Stimulated activated CD8-positive, alpha-beta memory T cell treated with anti-CD3 and anti-CD28 coated beads, Interleukin-7, amount 100 ng/mL, for 24 hours (primary cell): ENCODE measurements at regions not wholly inside any gene's neighbourhood (a gene's known extent, or its start where the extent isn't known, plus 50 kb on each side); places are given as distances from the start of the nearest gene placed in this dataset.
"Not testable (repeated sequence)": the region's sequence is repeated elsewhere in the genome, so short reads cannot be mapped to it uniquely, and the experiment has no call there.

ENCODE experiments used
- DNase-seq: peaks from one replicate; pipeline ENCODE4 v3.0.0-alpha.2; 2020; ENCODE audit warnings: low read depth

DNA sequence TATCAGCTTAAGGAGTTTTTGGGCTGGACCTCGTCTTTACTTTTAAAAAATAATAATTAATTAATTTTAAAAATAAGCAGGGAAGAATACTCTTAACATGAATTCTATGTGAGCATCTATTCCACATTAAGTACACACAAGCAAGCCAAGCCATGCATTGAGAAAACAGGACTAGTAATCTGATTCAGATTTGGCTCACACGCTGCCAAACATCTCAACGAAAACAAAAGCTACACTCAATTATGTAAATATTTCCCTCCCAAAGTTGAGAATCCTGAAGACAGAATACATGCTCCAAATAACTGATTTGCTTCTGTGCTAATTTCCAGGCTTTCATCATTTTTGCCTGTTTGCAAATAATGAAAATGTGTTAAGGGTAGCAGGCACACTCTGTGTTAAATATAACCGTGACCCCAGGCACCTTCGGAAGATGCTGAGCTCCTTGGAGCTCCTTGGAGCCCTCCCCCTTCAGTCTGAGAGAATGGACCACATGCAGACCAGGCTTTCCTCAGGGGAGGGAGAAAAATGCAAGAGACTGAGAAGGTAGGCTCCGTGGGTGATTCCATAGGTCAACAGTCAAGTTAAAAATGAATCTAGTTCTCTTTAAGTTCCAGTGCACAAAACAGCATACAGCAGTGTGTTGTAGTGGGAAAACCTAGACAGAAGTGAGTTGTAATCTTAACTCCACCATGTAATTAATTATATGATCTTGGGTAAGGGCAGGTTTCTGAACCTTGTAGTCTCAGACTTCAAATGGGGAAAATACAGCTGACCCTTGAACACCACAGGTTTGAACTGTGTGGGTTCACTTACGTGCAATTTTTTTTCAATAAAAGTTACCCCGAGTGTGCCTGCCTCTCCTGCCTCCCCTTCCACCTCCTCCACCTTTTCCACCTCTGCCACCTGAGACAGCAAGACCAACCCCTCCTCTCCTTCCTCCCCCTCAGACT, 161.3 kb upstream of the RREB1 start:
- DNase-seq: no peak

DNA sequence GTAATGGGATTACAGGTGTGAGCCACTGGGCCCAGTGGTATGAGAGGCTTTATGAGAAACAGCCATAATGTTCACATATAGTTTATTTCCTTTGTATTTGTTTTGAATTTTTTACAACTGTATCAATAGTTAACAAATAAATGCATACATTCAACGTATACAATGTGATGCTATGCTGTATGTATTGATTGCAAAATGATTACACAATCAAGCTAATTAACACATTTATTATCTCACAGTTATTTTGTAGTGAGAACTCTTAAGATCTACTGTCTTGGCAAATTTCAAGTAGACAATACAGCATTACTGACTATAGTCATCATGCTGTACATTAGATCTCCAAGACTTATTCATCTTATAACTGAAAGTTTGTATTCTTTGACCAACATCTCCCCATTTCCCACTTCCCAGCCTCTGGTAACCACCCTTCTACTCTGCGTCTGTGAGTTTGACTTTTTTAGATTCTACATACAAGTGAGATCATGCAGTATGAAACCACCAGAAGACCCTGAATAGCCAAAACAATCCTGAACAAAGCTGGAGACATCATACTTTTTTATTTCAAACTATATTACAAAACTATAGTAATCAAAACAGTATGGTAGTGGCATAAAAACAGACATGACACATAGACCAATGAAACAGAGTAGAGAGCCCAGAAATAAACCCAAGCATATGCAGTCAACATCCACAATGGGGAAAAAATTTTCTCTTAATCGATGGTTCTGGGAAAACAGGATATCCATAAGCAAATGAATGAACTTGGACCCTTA, 157.2 kb upstream of the RREB1 start:
- no peak for DNase-seq

DNA sequence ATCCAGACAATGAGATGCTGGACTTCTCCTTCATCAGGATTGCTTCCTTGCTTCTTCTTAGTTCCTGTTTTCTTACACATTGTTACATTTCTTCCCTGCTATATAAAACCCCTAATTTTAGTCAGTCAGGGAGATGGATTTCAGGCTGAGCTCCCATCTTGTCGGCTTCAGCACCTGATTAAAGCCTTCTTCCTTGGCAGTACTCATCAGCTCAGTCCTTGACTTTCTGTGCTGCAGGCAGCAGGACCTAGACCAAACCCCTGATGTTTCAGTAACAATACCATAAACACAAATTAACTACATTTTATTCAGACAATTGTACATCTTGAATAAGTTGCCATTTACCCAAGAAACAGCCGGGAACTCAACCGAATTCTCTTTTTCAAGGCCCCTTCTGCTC, 156.4 kb upstream of the RREB1 start:
- DNase-seq: no peak

DNA sequence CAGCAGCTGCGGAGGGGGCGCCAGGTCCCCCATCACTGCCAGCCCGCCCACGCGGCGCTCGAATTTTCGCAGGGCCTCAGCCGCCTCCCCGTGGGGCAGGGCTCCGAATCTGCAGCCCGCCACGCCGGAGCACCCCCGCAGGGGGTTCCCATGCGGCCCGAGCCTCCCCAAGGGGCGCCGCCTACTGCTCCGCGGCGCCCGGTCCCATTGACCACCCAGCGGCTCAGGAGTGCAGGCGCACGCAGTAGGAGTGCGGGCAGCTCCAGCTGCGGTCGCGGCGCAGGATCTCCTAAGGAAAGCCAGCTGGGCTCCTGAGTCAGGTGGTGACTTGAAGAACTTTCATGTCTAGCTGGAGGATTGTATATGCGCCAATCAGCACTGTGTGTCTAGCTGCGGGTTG, 155.3 kb upstream of the RREB1 start:
- DNase-seq: no peak

DNA sequence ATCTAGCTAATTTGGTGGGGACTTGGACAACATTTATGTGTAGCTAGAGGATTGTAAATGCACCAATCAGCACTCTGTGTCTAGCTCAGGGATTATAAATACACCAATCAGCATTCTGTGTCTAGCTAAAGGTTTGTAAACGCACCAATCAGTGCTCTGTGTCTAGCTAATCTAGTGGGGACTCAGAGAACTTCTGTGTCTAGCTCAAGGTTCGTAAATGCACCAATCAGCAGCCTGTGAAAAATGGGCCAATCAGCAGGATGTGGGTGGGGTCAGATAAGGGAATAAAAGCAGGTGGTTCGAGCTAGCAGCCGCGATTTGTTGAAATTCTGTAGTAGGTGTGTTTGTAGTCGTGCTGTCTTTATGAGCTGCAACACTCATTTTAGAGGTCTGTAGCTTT, 154.8 kb upstream of the RREB1 start:
- not testable (repeated sequence) for DNase-seq

DNA sequence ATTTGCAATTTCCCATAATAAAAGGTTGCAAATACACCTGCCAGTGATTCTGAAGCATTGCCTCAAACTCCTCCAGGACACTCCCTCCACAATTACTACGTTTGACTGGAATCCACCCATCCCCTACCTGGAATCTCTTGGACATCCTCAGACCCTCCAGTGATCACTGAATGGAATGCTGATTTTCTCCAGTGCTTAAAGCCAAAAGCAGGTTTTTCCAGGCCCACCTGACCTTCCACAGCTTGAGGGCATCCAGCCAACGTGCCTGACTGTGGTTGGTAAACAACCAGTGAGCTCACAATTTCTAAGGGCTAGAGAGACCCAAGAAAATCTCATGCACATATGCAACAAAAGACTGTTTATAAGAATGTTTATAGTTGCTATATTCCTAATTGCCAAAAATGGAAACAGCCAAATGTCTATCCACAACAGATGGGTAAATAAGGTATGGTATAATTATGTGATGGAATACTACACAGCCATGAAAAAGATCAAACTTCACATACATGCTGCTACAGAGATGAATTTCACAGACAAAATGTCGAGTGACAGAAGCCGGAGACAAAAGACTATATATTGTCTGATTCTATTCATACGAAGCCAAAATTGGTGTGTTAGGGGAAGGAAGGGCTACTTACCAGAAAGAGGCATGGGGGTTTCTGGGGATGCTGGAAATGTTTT, 147.1 kb upstream of the RREB1 start:
- DNase-seq: no peak

DNA sequence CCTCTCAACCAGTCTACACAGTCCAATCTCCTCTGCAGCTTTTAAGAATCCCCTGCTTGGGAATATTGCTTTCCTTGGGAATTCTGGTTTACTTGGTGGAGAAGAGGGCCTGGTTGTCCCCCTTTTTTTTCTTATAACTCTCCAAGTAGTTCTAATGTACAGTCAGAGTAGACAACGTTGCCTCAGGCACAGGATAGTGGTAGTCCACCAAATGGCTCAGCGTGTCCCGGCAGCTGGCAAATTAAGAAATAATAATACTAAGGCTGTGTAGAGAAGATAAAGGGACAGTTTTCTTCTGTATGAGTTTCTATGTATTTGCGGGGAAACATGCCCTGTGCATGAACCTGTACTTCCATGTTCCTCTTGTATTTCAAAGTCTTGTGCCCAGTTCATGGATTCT, 145.7 kb upstream of the RREB1 start:
- DNase-seq: no peak

DNA sequence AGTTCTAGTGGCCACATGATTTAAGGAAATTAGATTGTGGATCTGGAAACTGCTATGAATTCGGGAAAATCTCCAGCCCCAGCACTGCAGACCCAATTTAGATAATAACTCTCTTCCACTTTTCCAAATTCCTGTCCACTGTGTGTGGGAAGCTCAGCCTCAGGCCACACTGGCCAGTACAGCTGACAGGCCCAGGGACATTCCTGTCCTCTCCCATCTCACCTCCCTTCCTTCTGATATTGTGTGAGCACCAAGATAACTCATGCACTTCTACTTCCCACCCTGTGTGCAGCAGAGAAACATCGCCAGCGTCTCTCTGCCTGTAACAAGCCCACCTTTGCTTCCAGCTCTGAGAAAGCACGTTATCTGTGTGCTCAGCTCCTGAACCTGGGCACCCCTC, 145.1 kb upstream of the RREB1 start:
- DNase-seq: no peak

DNA sequence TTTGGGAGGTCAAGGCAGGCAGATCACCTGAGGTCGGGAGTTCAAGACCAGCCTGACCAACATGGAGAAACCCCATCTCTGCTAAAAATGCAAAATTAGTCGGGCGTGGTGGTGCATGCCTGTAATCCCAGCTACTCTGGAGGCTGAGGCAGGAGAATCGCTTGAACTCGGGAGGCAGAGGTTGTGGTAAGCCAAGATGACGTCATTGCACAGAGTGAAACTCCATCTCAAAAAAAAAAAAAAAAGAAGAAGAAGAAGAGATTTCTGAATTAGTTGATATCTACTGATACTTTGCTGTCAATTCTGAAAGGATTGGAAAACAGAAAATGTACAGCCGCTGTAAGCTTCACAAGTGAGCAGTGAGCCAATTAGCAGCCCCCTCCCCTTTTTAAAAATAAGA, 144.4 kb upstream of the RREB1 start:
- not testable (repeated sequence) for DNase-seq

DNA sequence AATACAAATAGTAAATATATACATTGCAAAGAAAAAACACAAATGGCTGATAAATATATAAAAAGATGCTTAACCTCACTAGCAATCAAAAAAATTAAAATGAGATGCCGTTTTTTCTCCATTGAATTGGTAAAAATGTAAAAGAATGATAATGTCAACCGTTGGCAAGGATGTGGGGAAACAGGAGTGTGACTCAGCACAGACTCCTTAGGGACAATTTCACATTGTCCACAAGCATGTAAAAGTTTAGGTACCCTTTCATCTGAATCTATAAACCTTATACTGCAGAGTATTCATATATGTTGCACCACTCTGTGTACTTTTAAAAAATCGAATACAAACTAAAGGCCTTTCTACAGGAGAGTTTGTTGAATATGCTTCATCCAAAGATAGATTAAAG, 143.1 kb upstream of the RREB1 start:
- DNase-seq: no peak

DNA sequence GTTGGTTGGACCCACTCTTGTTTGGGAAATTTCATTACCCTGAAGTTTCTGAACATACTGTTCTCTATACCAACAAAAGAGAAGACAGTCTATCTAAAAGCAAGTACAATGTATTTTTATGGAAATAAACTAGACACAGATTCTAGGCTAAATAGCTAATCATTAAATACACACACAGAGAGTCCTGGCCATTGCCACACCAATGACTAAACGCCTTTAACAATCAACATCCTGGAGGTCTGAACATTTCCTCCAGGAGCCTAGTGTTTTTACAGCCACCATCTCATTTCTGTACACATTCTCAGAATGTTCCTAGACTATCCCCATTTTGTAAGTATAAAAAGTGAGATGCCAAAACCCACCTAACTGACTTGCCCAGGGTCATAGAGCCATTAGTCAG, 141.6 kb upstream of the RREB1 start:
- no peak for DNase-seq

DNA sequence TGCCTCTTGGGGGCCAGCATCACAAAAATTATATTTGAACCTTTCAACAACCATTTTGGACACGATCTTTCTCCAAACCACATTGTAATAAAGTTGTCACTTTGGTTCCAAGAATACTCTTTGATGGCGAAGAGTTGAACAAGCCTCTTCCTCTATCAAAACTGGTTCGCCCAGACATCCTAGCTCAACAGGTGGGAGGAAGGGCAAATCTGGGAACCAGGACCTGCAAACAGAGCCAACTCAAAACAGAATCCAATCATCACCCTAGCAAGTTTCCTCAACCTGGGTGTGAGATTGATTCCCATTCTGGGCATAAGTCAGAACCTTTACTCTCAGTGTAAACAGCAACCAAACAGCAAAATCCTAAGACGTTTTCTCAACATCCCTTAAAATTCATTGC, 141.2 kb upstream of the RREB1 start:
- DNase-seq: no peak

DNA sequence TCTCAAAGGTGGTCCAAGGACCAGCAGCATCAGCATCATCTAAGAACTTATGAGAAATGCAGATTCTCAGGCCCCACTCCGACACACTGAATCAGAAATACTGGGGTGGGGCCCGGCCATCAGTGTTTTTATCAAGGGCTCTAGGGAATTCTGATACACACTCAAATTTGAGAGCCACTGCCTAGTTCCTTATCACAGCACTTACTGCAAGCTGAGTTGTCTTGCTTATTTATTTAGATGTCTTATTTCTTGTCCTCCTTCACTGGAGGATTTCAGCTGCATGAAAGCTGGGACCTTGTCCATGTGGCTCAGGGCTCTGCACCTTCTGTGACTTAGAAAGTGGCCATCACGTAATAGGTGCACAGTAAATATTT, 139.4 kb upstream of the RREB1 start:
- no peak for DNase-seq

DNA sequence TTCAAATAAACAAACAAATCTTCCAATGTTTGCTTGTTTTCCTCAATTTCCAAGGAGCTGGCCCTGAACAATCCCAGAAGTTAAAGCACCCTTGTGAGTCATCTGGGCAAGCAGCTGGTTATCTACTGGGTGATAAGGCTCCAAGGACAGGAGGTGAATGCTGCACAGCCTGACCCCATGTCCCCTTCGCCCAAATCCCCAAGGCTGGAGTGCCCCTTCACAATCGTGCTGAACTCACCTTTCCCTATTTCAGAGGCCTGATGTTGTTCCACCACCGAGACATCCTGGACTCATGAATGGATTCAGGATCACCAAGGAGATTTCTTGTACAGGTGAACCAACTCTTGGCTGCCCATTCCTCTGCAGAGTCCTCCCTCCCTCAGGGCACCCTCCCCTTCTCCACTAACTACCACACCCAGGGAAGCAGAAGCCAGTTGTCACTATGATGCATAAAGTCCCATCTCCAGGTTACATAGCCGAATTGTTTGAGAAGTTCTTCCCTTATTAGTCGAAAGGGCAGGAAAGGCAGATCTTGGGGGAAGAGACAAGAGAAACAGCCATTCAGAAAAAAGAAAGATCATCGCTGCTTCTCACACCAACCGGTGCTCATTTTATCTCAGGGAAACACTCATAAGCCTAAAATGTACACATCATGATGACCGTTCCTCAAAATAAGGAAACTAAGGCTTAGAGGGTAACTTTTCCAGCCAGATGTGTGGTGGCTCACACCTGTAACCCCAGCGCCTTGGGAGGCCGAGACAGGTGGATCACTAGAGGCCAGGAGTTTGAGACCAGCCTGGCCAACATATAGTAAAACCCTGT, 138.8 kb upstream of the RREB1 start:
- DNase-seq: no peak

DNA sequence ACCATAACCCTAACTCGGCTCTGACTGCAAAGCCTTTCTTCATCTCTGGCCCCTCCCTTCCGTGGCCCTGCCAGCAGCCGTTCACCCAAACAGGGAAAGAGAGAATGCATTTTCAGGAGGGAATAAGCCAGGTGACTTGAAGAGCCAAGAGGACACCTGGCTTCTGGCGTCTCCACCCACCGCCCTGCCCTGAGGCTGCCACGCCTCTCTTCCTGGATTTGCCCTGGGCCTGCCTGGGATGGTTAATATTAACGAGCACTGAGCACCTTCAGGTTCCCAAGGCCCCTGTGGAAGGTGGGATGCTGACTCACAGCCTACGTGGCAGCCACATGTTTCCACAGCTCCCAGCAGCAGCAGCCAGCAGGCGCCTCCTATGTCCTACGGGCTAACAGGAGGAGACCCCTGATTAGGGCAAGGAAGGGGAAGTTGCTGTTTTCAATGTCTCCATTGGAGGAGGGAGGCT, 138.0 kb upstream of the RREB1 start:
- DNase-seq: no peak

DNA sequence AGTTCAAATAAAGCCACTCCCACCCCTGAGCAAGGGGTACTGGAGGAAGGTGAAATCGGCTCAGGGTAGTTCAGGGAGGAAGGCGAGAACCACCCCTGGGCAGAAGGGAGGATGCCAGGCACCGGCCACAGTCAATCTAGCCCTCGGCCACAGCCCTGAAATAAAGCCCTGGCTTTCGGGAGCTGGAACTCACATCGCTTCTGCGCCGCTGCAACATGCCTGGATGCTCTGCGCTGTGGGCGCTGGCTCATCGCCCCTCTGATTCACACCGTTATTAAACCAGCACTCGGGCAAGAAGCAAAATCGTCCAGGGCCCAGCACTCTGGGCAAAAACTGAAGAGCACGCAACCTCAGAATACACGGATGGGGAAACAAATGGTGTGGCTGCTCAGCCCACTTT, 136.9 kb upstream of the RREB1 start:
- no peak for DNase-seq

DNA sequence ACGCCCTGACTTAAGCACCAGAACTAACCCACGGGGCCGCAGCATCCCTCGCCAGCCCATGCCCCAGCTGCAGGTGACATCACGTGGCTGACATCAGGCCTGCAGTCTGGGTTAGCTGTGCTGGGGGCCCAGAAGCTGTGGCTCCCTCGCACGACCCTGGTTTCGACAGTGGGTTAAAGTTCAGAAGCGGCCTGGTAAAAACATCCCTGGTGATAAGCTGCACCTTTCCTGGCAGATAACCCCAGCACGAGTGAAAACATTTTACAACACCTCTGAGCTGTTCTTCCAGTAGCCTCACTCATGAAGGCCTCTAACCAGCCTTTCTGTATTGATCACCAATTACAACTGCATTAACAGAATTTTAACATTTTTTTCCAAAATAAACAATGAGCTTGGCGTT, 136.4 kb upstream of the RREB1 start:
- DNase-seq: no peak

DNA sequence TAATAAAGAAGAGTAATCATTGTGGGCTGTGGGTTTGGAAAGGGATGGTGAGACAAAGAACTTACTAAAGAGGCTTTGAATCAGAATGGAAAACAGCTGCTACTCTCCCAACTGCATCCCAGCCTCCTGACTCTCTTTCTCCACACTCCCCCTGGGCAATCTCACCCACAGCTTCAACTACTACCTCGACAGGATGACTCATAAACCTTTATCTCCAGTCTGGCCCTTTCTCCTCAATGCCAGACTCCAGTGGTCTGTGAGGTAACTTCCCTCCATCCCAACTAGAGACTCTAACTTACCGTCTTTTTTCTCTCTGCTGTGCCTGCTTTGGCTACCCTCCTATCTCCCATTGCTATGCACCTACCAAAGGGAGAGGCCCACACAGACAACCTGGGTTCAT, 135.3 kb upstream of the RREB1 start:
- DNase-seq: no peak

DNA sequence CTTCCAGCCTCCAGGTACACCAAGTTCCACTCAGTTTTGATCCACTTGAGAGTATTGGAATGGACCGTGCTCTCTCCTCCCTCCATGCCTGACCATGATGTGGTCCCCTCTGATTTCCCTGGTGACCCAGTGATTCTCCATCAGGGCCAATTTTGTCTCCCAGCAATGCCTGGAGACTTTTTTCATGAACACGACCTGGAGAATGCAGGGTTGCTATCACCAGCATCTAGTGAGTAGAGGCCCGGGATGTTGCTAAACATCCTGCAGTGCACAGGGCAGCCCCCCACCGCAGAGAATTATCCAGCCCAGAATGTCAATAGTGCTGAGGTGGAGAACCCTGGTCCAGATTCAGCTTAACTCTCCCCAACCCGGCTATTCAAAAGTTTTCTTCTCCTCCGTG, 134.0 kb upstream of the RREB1 start:
- DNase-seq: no peak

DNA sequence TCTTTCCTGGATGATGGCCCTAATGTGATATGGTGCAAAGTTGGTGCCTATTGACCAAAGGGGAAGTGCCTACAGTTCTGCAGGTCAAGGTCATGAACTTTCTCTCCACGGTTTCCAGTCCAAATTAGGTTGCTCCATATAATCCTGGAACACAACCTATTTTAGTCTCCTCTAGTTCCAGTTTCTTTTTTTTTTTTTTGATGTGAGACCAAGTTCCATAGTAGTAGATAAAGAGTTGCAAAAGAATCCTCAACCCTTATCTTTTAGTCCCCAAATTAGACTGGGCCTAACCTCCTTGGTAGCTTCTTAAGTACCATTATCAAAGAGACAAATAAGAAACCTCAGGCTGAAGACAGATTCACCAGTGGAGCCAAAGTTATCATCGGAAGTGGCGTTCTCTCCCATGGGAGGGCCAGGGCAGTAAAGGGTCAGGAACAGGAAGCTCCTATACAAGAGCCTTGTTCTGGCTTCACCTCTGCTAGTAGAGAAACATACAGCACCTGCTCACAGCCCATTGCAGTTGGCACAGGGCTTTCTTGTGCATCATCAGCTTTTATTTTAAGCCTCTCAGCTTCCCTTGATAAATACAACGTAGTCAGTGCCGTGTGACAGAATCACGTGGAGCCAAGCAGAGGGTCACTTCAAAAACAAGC, 132.2 kb upstream of the RREB1 start:
- DNase-seq: no peak

DNA sequence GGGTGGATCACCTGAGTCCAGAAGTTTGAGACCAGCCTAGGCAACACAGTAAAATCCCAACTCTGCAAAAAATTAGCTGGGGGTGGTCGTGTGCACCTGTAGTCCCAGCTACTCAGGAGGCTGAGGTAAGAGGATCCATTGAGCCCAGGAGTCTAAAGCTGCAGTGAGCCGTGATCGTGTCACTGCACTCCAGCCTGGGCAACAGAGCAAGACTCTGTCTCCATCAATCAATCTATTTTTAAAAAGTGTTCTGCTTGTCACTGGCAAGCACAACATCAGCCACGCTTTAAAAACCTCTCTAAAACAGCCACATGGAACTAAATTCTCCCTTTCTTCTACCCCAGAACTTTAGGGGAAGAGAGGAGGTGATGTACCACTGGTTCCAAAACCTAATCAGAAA, 131.6 kb upstream of the RREB1 start:
- no peak for DNase-seq
